GM23338 (cell line): ENCODE measurements at regions not wholly inside any gene's neighbourhood (a gene's known extent, or its start where the extent isn't known, plus 50 kb on each side); places are given as distances from the start of the nearest gene placed in this dataset.

Experiments used
- ATAC-seq: fragments of 200-7000 bp; cut with Tn5 transposase; 3 replicates; pipeline ENCODE4 v1.9.1; 2020
- DNase-seq: peaks from one replicate; pipeline ENCODE4 v3.0.0-alpha.2; 2015; ENCODE audit warnings: low spot score
- H2AFZ ChIP-seq: fragments of 200-600 bp; sonication (generic); 2 replicates; pipeline ENCODE4 v1.8.0; 2016; ENCODE audit warnings: antibody characterized with exemption, mild to moderate bottlenecking, moderate library complexity
- H3F3A ChIP-seq: fragments of 200-600 bp; sonication (generic); replicated peaks from 2 replicates; pipeline ENCODE4 v1.8.0; 2017; ENCODE audit warnings: antibody characterized with exemption, mixed run types, low read depth
- H3K27ac ChIP-seq: fragments of 200-600 bp; sonication (generic); 2 replicates; pipeline ENCODE4 v1.6.1; 2016; ENCODE audit warnings: low read depth
- H3K27me3 ChIP-seq: fragments of 200-600 bp; sonication (generic); 2 replicates; pipeline ENCODE4 v1.8.0; 2016; ENCODE audit warnings: mild to moderate bottlenecking, mixed run types, moderate library complexity; ENCODE audit not compliant: insufficient read depth
- H3K36me3 ChIP-seq: fragments of 200-600 bp; sonication (generic); 2 replicates; pipeline ENCODE4 v1.8.0; 2016; ENCODE audit warnings: mild to moderate bottlenecking; ENCODE audit not compliant: insufficient read depth
- H3K4me1 ChIP-seq: fragments of 200-600 bp; sonication (generic); 2 replicates; pipeline ENCODE4 v1.8.0; 2016; ENCODE audit warnings: mild to moderate bottlenecking, moderate library complexity; ENCODE audit not compliant: insufficient read depth
- H3K4me2 ChIP-seq: fragments of 200-600 bp; sonication (generic); 2 replicates; pipeline ENCODE4 v1.7.1; 2017; ENCODE audit warnings: mixed run types
- H3K4me3 ChIP-seq: fragments of 200-600 bp; sonication (generic); 2 replicates; pipeline ENCODE4 v1.6.1; 2016; ENCODE audit warnings: mixed run types
- H3K79me2 ChIP-seq: fragments of 200-600 bp; sonication (generic); replicated peaks from 2 replicates; pipeline ENCODE4 v1.8.0; 2017; ENCODE audit warnings: mild to moderate bottlenecking; ENCODE audit not compliant: insufficient read depth
- H3K9me2 ChIP-seq: fragments of 200-600 bp; sonication (generic); 2 replicates; pipeline ENCODE4 v1.8.0; 2017; ENCODE audit not compliant: insufficient read depth
- H4K20me1 ChIP-seq: fragments of 200-600 bp; sonication (generic); replicated peaks from 2 replicates; pipeline ENCODE4 v1.8.0; 2017; ENCODE audit warnings: mild to moderate bottlenecking; ENCODE audit not compliant: insufficient read depth
- H3K27ac Mint-ChIP-seq: 2 replicates; pipeline ENCODE4 v1.8.0; 2020; ENCODE audit warnings: inconsistent platforms, mild to moderate bottlenecking, moderate library complexity, mixed read lengths
- H3K27me3 Mint-ChIP-seq: 3 replicates; pipeline ENCODE4 v1.8.0; 2022; ENCODE audit warnings: low read depth, mild to moderate bottlenecking, moderate library complexity, mixed read lengths, inconsistent platforms; ENCODE audit not compliant: insufficient read depth, poor library complexity
- H3K36me3 Mint-ChIP-seq: 3 replicates; pipeline ENCODE4 v1.8.0; 2021; ENCODE audit warnings: low read depth, mild to moderate bottlenecking, inconsistent platforms, moderate library complexity, mixed read lengths
- H3K4me1 Mint-ChIP-seq: 3 replicates; pipeline ENCODE4 v1.8.0; 2020; ENCODE audit warnings: mild to moderate bottlenecking, inconsistent platforms, mixed read lengths
- H3K4me3 Mint-ChIP-seq: 3 replicates; pipeline ENCODE4 v1.8.0; 2021; ENCODE audit warnings: moderate library complexity, mild to moderate bottlenecking, inconsistent platforms, mixed read lengths
- H3K9me3 Mint-ChIP-seq: 3 replicates; pipeline ENCODE4 v1.8.0; 2020; ENCODE audit warnings: moderate library complexity, mild to moderate bottlenecking, inconsistent platforms, mixed read lengths
- CREB1 ChIP-seq: fragments of 250-450 bp; sonication (Bioruptor Pico); IDR thresholded peaks from 2 replicates; pipeline ENCODE4 v1.5.0; 2020; ENCODE audit warnings: low read depth, mild to moderate bottlenecking, moderate library complexity
- CTCF ChIP-seq, 2 experiments: fragments of 200-600 bp in 1 of 2; sonication (generic) in 1 of 2; conservative IDR thresholded peaks; 2 replicates each; pipeline versions ENCODE4 v1.5.1 to v1.6.1; 2016 to 2017; ENCODE audit warnings: antibody characterized with exemption in 2 of 2, low read depth in 2 of 2, mild to moderate bottlenecking in 2 of 2, moderate library complexity in 1 of 2
- ETS1 ChIP-seq: IDR thresholded peaks from 2 replicates; pipeline ENCODE4 v1.6.1; 2016; ENCODE audit warnings: antibody characterized with exemption
- JUNB ChIP-seq: IDR thresholded peaks from one replicate; pipeline ENCODE4 v1.6.1; 2016; ENCODE audit warnings: antibody characterized with exemption; ENCODE audit not compliant: unreplicated experiment
- POLR2AphosphoS5 ChIP-seq: IDR thresholded peaks from 2 replicates; pipeline ENCODE4 v1.6.1; 2016; ENCODE audit warnings: antibody characterized with exemption, low read depth
- ZNF114 ChIP-seq: fragments of 250-450 bp; sonication (Bioruptor Pico); IDR thresholded peaks from 2 replicates; pipeline ENCODE4 v1.5.0; 2020; ENCODE audit warnings: mild to moderate bottlenecking, moderate library complexity
- ZNF331 ChIP-seq: fragments of 250-450 bp; sonication (Bioruptor Pico); IDR thresholded peaks from 2 replicates; pipeline ENCODE4 v1.5.0; 2020; ENCODE audit warnings: low read depth, mild to moderate bottlenecking, moderate library complexity
- ZNF462 ChIP-seq: fragments of 250-450 bp; sonication (Bioruptor Pico); IDR thresholded peaks from 2 replicates; pipeline ENCODE4 v1.5.0; 2020; ENCODE audit warnings: mild to moderate bottlenecking, moderate library complexity

GRCh38 chrX:146385529-146385928, 424.0 kb upstream of the CXorf51B start:
- DNase-seq = no peak
- Histone ChIP-seq H2AFZ (no peak overlapping the region), H3K27me3 (no peaks in the 10 kb centered on the region), H3K4me3 (no peak overlapping the region), H3K4me2 (no peak overlapping the region), H3F3A (no peaks in the 10 kb centered on the region), H3K9me2 (no peaks in the 10 kb centered on the region), H4K20me1 (no peaks in the 10 kb centered on the region), H3K36me3 (no peaks in the 10 kb centered on the region), H3K27ac (no peak overlapping the region), H3K4me1 (no peaks in the 10 kb centered on the region), H3K79me2 (no peaks in the 10 kb centered on the region)
- no peak for ATAC-seq
- no peaks in the 10 kb centered on the region for H3K4me1 Mint-ChIP-seq
- H3K4me3 Mint-ChIP-seq = no peak overlapping the region
- H3K9me3 Mint-ChIP-seq = peaks cover 65% of the 10 kb centered on the region
- no peaks in the 10 kb centered on the region for H3K27me3 Mint-ChIP-seq
- no peak overlapping the region for H3K27ac Mint-ChIP-seq
- TF ChIP-seq CREB1 (CRISPR knock-in tag) = no peak
- TF ChIP-seq ZNF462 (CRISPR knock-in tag) = no peak
- no peak for TF ChIP-seq ETS1
- no peak for TF ChIP-seq JUNB
- TF ChIP-seq ZNF331 = no peak
- TF ChIP-seq ZNF114 (CRISPR knock-in tag) = no peak
- H3K36me3 Mint-ChIP-seq = 0 out of 3 replicates have a peak, but pooled peaks cover 2% of the 10 kb centered on the region

- no peak overlapping the region for H3K4me3 Mint-ChIP-seq
- Histone ChIP-seq H3K27me3 (no peaks in the 10 kb centered on the region), H4K20me1 (no peaks in the 10 kb centered on the region), H3K4me2 (no peak overlapping the region), H3F3A (no peaks in the 10 kb centered on the region), H3K27ac (no peak overlapping the region), H3K9me2 (no peaks in the 10 kb centered on the region), H2AFZ (no peak overlapping the region), H3K4me1 (no peaks in the 10 kb centered on the region), H3K4me3 (no peak overlapping the region), H3K36me3 (no peaks in the 10 kb centered on the region), H3K79me2 (no peaks in the 10 kb centered on the region)
- TF ChIP-seq CTCF (conservative IDR thresholded peaks at IDR 0.05; ENCODE audit: low read depth in 2 of 2) (peak; percentile 24 to 61; a peak in 3 of 4 replicates), POLR2AphosphoS5 (no peak)
- DNase-seq = peak; percentile 13
- H3K27ac Mint-ChIP-seq = no peak overlapping the region
- ATAC-seq = no peak
- peaks cover 57% of the 10 kb centered on the region for H3K9me3 Mint-ChIP-seq
- H3K27me3 Mint-ChIP-seq = no peaks in the 10 kb centered on the region
- H3K4me1 Mint-ChIP-seq = no peaks in the 10 kb centered on the region
- peaks cover 5% of the 10 kb centered on the region; the same call in 2 of the 3 replicates for H3K36me3 Mint-ChIP-seq
Measured at GRCh38 chrX:146396409-146396808, 413.2 kb upstream of the CXorf51B start.
